ENCODE measurements at regions not wholly inside any gene's neighbourhood (a gene's known extent, or its start where the extent isn't known, plus 50 kb on each side); places are given as distances from the start of the nearest gene placed in this dataset.

DNA sequence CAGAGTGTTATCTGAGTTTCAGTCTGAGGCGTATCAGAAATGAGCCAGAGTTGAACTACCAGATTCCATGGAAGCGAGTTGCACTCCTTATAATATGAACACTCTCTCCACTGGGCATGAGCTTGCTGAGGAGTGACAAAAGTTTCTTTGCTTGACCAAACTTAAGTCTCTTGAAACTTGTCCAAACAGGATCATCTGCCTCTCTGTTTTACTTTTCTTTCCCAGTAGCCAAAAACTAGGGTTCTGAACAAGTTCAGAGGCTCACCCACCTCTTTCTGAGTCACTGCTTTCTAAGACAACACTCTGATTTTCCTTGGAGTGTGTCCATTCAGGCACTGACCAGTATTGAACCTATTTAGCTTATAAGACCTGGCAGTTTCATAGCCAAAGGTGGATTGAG lies 233.2 kb upstream of the TCF4 start:
- DNase-seq, result no peak

DNA sequence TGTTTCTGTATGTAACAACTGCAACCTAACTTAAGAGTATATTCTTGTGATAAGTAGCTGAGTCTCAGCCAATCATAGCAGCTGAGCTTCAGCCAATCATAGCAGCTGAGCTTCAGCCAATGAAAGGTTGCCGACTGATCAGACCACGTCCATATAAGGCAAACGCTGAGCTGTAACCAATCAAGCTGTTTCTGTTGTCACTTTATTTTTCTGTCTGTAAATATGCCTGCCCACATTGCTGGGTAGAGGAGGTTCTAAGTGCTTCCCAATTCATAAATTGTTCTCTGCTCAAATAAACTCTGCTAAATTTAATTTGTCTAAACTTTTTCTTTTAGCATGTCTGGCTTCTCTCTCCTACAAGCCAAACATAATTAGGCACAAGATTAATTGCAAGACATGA lies 231.5 kb upstream of the TCF4 start:
- DNase-seq, result no peak

DNA sequence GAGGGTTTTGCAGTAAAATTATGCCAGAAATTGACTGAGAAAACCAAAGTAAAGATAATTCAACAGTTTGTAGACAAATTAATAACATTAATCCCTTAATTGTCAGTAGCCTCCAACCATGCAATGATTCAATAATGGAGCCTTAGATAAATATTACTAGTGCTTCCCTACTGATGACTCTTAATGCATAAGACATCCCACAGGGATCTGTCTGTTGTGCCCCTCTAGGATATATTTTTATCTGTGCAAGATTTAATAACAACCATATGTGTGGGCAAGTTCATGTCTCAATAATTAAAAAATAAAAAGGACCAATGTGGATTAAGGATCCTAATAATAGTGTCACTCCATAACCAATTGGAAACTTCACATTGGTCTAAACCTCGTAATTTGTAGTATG lies 230.3 kb upstream of the TCF4 start:
- no peak for DNase-seq

DNA sequence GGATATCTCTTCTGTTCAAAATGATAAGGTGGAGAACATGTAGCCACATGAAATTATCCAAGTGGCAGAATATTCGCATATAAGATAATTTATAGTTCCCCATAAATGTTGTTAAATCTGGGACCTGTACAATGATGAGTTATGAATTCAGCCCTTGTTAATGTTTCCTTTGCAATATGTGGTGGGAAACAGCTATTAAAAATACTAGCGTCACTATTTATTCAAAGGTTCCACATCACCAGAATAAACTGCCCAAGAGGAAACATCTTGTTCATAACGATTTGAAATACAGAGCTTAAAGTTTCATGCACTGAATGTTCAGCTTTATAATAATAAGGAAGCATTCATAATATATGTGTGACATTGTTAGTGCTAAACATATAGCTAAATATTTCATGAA lies 223.9 kb upstream of the TCF4 start:
- DNase-seq, result no peak

DNA sequence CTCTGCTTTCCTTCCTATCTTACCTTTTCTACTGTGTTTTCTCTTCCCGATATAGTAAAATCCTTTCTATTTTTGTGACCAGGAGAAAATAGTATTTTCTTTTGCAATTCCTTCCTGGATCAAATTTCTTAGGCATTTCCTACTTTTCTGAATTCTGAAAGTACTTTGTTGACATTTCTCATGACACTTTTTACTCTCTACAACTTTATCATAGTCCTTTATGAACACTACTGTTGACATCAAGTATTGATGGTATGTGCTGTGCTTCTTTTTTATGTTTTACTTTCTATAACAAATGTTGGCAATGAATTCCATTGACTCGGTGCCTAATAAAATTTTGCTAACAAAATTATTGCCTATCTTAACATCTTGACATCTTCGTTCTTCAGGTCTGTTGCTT lies 217.7 kb upstream of the TCF4 start:
- DNase-seq, result no peak

DNA sequence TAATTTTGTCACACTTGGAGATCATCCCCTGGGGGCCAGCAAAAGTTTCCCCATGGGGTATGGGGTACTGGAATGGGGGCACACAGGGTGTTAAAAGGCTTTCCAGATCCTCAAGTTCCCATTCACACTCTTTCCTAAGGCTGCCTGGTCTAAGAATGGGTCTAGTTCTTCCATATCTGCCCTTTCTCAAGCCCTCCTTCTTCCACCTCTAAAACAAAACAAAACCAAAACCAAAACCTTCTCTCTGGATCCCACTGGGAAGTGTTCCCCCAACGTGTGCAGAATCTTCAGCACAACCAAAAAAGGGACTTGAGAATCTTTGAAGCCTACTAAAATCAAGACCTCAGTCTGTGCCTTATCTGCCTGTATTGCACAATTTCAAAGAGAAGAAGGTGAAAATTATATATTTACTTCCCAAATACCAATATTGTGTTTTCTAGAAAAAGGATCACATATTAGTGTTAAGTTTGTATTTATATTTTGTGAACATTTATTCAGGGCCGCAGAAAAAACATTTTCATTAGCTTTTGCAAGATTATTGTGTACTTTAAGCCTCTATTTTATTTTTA lies 207.2 kb upstream of the TCF4 start:
- no peak for DNase-seq

DNA sequence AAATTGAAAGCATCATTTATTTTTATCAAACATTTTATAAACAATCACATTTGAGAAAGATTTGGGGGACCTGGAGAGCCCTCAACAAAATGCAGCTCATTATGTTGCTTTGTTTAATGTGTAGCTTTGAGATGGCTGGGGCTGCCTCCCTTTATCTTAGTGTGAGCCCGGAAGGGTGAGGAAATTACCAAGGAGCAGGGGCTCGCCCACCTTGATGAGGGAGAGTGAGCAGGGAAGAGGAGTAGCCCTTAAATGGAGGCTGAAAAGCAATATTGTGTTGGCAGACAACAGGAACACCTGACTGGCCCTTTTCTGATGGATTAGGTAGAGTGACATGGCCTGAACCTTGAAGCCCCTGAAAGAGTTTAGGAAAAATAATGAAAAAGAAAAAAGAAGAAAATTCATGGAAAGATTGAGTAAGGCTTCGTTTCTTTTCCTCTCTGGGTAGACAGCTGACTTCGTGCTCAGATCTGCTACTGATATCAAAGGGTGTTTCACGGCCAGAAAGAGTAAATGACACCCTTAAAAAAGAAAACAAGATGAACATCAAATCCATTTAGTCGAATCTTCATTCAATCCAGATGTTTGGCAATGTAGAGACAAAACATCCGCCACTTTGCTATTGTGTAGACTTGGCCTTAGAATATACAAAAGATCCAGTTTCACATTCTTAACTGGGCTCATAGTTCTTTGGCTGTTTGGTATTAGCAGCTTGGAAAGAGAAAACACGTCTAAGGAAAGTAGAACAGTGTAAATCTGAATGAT lies 206.5 kb upstream of the TCF4 start:
- no peak for DNase-seq

DNA sequence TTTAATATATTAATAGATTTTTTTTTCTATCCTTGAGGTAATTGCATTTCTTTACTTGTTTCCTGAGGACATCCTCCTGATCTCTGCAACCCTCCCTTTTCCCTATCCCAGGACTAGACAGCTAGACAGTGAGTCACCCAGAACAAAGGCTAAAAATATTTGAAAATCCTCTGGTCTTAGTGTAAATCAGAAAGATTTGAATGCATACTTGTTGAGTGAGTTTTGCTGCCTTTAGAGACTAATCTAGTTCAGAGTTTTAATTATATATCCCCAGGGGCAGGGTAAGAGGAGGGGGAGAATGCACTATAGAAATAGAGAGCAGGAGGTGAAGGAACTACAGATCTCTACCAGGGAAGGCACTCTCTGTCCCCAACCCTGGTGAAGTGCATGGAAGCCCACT lies 202.3 kb upstream of the TCF4 start:
- DNase-seq, result no peak

DNA sequence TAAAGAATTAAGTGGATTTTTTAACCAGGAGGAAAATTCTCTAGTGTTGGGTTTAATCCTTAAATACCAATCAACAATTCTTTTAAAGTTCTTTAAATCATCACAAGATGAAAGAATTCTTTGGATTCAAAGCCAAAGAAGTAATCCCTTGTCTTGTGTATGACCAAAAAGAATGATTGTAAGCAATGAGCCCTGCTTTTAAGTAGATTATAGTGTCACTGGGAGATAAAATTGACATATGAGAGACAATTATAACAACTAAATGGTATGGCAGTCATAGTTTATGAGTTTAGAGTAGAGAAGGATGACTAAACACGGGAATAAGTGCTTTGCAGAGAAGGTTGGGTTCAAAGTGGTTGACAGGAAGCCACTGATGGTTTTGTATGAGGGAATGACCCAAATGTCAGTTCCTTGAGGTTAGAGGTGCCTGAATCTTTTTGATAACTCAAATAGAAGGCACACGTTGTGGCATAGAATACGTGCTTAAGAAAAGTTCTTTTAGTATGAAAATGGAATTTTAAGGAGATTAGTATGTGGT lies 199.6 kb upstream of the TCF4 start:
- no peak for DNase-seq

DNA sequence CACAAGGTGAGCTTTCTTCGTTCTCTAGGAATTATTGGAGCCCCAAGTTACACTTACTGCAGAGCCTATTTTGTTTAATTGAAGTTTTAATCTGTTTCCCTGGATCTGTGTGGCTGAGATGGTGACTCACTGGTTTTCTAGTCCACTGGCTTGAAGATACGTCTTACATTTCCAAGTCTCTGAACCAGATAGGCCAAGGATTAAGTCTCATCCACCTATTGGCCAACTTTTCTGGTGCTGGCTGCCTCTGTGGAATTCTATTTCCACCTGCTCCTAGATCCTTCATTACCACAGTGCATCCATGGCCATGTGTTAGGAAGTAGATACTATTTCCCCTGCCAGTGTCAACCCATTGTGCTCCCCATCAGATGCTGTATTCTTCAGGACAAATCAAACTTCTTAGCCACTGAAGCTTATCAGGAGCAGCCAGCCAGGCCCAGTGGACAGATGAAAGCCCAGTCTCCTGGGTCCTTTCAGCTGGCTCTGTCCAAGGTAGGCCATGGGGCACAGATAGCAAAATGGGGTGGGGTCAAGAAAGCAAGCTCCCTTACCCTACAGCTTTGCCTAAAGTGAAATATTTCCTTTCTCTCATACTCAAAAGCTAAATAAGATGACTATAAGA lies 198.8 kb upstream of the TCF4 start:
- no peak for DNase-seq

DNA sequence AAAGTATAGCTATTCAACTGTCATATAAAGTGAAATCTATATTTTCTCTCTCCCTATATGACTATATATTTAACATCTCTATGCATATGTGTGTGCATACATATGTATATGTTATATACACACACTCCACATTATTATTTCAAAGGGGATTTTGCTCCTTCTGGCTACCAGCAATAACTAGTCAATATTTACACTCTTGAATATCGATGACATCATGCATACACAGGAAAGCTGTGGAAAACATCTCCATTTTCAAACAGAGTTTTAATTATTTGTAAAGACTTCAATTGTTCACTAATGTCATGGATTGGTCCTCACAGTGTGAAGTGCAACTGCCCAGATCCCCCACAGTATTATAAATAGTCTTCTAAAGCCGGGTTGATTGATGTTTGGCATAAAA lies 195.9 kb upstream of the TCF4 start:
- DNase-seq, result no peak

DNA sequence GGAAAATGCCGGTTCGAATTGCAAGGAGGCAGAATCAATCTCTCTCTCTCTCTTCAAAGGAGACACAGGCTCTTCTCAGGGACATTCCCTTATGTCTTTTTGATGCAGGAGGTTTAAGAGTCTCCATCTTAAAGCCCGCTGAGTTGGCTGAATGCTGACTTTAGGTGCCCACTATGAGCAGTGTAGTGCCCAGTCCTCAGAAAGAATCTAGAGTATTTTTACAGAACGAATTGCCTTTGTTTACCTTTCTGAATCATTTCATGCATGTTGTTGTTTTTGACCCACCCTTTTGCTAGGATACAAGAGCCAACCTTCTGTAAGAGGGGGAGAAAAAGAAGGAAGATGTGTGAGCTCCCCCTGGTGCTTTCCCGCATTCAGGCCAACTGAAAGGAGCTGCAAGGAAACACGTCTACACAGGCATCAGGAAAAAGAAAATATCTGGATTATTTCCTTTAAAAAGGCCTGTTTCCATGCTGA lies 193.5 kb upstream of the TCF4 start:
- DNase-seq, result no peak

DNA sequence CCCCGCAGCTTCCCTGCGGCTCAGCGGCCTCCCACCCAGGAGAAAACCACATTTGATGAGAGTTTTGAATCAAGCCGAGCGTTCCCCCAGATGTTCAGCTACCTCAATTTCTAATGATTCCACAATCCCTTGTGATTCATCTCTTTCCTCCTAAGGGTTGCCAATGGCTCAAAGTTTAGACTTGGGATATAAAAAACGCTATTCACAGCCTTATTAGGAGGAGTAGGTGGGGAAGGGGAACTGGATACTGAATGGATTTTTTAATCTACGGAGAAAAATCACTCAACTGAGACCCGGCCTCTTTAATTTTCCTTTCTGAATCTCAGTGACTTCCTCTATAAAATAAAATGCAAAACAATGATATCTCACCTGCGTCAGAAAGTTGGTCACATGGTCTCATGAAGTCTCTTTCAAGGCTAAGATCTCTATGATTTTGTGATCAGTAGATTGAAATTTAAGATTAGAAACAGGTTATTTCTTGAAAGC lies 192.6 kb upstream of the TCF4 start:
- no peak for DNase-seq

DNA sequence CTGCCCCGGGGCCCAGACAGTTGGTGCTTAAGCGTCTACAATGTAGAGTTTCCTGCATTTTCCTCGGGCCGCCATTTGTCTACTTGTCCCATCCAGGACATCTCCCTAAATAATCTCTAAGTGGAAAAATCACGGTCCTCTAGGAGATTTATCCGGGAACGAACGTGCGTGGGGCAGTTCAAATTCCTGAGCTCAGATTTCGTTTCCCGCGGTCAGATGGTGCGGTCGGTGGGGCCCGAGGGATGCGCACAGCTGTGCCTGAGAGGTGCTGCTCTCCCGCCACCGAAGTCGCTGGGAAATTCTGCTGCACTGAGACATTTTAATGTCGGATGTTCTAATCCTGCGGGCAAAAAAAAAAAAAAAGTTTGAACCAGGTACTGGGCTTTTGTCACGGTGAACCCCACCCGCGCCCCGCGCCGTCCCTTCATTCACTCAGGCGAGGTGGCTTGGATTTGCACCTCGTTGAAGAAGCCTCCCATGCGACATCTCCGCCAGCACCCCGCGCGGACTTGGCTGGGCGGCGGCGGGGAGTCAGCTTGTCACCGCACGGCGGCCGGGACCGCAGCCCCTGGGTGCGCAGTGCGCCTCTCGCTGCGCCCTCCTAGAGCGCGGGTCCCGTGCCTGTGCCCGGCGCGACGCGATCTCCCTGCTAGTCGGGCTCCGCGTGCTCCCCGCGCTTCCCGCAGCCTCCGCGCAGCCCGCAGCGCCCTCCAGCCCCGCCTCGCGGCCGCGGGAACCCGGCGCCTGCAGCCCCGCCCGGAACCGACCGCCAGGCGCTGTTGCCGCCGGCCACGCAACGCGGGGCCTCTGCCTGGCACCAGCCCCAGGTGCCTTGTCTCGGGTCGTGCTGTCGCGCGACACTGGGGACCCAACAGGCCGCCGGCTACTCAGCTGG lies 191.9 kb upstream of the TCF4 start:
- no peak for DNase-seq

DNA sequence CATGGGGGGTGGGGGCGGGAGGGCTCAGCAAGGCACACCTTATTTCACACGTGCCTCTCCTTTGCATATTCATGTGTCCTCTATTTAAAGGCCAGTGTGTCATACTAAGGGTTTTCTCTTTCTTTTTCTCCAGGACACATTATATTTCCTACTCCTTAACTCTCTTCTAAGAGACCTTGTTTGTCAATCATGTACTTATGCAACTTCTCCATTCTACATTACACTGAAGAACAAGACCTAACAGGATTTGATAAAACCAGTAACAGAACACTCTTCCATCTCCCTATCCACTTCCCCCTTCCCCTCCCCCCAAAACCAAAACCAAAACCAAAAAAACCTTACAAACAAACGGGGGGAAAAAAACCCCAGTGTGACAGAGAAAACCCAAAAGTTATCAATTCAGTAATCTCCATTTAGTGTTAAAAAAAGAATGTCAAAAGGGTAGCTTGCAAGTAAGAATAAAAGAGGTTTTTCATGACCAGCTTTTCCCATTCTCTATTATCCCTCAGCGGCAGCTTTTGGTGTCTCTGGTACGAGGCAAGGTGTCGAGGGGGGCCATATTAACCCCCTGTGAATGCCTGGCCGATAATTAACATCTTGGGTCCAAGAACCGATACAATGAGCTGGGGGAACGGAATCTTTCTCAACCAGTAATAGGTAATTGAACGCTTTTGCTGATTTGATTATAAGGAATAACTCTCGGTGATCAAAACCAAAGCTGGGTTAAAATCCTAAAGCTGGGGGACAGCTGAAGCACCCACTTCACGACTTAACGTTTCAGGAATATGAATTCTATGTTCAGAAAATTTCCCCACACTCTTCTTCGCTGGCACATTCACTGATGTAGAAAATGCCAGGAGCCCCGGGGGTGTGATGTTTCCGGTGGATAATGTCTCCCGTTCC lies 191.0 kb upstream of the TCF4 start:
- peak; percentile 11 for DNase-seq

DNA sequence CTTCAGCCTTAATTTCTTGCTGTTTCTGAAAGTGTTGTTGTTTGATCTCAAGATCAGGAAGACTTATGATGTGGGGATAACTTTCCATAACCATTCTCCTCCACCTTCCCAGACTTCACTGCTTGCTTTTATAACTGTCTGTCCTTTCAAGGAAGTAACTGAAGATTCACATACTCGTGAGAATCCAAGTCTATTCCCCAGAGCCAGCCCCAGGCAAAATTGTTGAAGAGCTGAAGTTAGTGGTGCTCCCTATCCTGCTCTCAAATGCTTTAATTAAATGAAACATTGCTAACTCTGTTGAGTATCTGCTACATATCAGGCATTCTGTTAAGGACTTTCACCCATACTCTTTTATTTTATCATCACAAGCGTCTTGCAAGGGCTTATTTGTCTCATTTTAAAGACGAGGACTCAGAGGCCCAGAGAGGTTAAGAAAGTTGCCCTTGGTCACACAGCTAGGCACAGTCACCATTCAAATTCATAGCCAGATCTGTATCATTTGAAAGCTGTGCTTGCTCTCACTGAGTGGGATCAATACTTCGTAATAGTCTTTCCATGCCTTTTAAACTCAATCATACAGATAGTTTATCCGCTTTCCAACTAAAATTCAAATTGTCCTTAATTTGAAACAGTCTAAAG lies 189.8 kb upstream of the TCF4 start:
- DNase-seq, result no peak

DNA sequence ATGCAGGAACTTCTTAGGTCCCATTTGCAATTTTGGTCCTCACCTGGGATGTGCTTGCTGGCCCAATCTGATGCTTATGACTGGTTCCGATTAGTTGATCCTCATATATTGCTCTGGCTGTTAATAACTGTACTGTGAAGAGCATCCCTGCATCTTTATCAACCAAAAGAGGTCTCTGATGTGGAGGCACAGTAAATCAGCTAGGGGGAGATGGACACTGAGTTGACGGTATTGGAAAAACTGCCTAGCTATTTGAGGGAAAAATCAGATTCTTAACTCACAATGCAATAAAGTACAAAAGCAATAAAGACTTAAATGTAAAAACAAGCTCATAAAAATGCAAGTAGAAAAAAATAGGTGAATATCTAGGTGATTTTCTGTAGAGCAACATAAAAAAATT lies 188.0 kb upstream of the TCF4 start:
- DNase-seq, result no peak

DNA sequence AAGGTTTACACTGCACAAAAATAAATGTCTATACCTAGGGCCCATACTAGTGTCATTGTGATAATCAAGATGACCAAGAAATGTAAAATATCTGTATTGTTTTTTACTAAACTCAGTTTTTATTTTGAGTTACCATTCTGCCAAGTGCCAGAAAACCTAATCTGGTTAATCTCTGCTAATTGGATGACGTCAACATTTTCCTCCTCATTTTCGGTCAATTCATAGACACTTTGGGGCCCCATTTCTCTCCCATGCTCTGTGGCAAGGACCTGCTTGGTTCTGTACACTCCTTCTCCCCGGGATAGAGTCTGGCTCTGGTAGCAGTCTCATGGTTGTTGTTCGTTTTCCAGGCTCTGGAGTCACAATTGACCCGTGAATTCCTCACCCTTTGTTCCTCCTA lies 186.5 kb upstream of the TCF4 start:
- no peak for DNase-seq

DNA sequence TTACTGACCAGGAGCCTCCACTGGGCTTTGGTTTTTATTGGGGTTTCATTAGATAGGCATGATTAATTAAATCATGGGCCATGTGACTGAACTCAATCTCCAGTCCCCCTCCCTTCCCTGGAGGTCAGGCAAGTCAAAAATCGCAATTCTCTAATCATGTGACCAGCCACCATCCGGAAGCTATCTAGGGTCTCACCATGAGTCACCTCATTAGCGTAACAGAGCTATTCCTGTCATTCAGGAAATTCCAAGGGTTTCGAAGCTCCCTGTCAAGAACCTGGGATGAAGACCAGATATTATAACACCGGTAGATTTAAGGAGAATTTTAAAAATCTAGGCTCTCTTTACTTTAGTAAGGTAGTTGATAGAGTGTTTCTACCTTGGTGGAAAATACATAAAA lies 180.3 kb upstream of the TCF4 start:
- DNase-seq, result no peak

DNA sequence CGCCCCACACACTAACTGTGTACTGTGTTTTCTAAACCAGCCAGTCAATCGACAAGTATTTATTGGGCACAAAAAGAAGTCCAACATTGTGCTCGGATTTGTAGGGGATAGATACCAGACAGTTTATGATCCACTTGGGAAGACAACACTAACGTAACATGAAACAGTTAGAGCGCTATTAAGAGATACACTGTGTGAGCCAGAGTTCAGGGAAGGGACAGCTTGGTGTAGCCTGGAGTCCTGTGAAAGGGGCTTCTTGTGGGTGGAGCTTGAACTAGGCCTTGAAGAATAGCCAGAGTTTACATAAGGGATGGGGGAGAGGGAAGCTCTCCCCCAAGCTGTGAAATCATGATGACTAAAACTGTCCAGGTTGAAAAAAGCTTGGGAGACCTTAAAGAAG lies 176.4 kb upstream of the TCF4 start:
- no peak for DNase-seq

DNA sequence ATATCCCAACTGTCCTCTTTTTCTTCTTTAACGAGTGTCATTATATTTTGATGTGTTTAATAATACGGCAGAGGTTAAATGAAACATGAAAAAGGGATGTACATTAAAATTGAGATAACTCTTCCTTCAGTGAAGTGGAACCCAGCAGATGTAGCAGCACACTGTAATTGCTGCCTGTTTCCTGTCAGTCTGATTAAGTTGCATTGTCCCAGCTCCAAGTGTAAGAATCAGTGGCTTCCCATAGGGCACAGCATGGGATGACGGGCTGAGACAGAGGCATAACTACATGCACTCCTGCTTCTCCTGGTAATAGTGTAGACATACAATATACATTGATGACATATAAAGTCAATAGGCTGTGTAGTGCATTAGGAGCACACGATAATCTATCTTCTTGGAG lies 175.8 kb upstream of the TCF4 start:
- no peak for DNase-seq

All from CD4-positive, alpha-beta T cell treated with Interleukin-21 for 1 hour (primary cell).